ENCODE measurements at regions not wholly inside any gene's neighbourhood (a gene's known extent, or its start where the extent isn't known, plus 50 kb on each side); places are given as distances from the start of the nearest gene placed in this dataset.

GRCh38 chr1:119217309-119217828 is 76.9 kb upstream of the WARS2 start:
- no peak overlapping the region for H3K4me3 ChIP-seq (ENCODE audit: low read depth, low read length)
- no peak for DNase-seq (ENCODE audit: low read depth, low spot score)
- TF ChIP-seq, protein P1, sequence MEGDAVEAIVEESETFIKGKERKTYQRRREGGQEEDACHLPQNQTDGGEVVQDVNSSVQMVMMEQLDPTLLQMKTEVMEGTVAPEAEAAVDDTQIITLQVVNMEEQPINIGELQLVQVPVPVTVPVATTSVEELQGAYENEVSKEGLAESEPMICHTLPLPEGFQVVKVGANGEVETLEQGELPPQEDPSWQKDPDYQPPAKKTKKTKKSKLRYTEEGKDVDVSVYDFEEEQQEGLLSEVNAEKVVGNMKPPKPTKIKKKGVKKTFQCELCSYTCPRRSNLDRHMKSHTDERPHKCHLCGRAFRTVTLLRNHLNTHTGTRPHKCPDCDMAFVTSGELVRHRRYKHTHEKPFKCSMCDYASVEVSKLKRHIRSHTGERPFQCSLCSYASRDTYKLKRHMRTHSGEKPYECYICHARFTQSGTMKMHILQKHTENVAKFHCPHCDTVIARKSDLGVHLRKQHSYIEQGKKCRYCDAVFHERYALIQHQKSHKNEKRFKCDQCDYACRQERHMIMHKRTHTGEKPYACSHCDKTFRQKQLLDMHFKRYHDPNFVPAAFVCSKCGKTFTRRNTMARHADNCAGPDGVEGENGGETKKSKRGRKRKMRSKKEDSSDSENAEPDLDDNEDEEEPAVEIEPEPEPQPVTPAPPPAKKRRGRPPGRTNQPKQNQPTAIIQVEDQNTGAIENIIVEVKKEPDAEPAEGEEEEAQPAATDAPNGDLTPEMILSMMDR (IDR thresholded peaks at IDR 0.05; ENCODE audit: low read depth, low read length) = no peak
- in situ Hi-C loops (cut with HindIII; ENCODE audit: low sequenced_read_pairs) = no loop called here

GRCh38 chr1:119219711-119220110 is 79.3 kb upstream of the WARS2 start:
- TF ChIP-seq, protein P1 (IDR thresholded peaks at IDR 0.05; ENCODE audit: low read depth, low read length) = no peak
- no peak overlapping the region for H3K4me3 ChIP-seq (ENCODE audit: low read depth, low read length)
- in situ Hi-C loops (cut with HindIII; ENCODE audit: low sequenced_read_pairs) = no loop called here
- DNase-seq (ENCODE audit: low read depth, low spot score) = no peak

DNA sequence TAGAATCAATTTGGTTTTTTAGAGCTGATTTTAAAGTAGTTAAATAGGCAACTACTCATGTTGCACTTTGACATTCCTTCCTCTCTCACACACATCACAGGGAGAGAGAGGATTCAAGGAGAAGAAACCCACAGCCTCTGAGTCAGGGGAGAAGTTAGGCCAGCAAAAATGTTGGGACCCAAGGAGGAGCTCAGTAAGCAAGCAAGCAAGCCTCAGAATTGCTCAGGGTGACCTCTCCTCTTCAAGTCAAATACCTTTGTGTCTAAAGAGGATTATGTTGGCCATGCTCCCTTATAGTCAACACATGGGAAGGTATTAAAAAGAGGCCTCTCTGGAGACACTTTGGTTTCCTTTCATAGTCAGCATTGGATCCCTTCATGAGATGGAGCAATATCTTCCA is 80.5 kb upstream of the WARS2 start:
- in situ Hi-C loops (cut with HindIII; ENCODE audit: low sequenced_read_pairs) = no loop called here
- TF ChIP-seq, protein P1 (IDR thresholded peaks at IDR 0.05; ENCODE audit: low read depth, low read length) = no peak
- peak; percentile 48 for DNase-seq (ENCODE audit: low read depth, low spot score)
- no peak overlapping the region for H3K4me3 ChIP-seq (ENCODE audit: low read depth, low read length)

DNA sequence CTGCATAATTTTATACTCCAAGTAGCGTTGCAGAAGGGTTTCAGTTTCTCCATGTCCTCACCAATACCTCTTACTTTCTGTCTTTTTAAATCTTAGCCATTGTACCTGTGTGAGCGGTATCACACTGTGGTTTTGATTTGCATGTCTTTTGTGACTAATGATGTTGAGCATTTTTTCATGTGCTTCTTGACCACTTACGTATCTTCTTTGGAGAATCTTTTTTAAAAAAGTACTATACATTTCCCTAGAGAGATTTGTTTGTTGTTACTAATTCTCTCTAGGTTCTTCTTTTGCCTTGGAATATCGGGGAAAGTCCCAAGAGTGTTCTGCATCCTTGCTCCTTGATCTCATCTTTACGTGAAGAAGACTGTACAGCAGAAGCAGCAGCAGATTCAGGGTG is 81.8 kb upstream of the WARS2 start:
- H3K4me3 ChIP-seq (ENCODE audit: low read depth, low read length) = no peak overlapping the region
- in situ Hi-C loops (cut with HindIII; ENCODE audit: low sequenced_read_pairs) = no loop called here
- no peak for DNase-seq (ENCODE audit: low read depth, low spot score)
- TF ChIP-seq, protein P1 (IDR thresholded peaks at IDR 0.05; ENCODE audit: low read depth, low read length) = no peak

- in situ Hi-C loops (cut with HindIII; ENCODE audit: low sequenced_read_pairs) = no loop called here
- DNase-seq (ENCODE audit: low read depth, low spot score) = no peak
- TF ChIP-seq, protein P1 (IDR thresholded peaks at IDR 0.05; ENCODE audit: low read depth, low read length) = no peak
- H3K4me3 ChIP-seq (ENCODE audit: low read depth, low read length) = no peak overlapping the region
These were observed 84.8 kb upstream of the WARS2 start for GRCh38 chr1:119225265-119225664.

DNA sequence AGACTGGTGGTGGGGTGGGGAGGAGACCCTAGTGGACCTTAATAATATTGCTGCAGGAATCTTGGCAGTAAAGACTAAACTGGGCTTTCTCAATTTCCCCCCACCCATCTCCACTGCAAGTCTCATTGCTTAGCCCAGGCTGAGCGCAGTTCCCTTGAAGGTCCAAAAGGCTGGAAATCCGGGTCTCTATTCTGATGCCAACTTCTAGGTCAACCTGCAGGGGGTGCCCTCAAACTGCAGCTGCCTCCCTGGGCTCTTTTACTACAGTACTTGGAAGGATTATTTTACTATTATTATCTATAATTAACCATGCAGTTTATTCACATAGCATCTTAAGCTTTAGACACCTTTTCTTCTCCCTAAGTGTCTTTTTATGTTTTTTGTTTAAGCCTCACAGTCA is 85.4 kb upstream of the WARS2 start:
- in situ Hi-C loops (cut with HindIII; ENCODE audit: low sequenced_read_pairs) = no loop called here
- TF ChIP-seq, protein P1 (IDR thresholded peaks at IDR 0.05; ENCODE audit: low read depth, low read length) = no peak
- no peak overlapping the region for H3K4me3 ChIP-seq (ENCODE audit: low read depth, low read length)
- DNase-seq (ENCODE audit: low read depth, low spot score) = no peak

DNA sequence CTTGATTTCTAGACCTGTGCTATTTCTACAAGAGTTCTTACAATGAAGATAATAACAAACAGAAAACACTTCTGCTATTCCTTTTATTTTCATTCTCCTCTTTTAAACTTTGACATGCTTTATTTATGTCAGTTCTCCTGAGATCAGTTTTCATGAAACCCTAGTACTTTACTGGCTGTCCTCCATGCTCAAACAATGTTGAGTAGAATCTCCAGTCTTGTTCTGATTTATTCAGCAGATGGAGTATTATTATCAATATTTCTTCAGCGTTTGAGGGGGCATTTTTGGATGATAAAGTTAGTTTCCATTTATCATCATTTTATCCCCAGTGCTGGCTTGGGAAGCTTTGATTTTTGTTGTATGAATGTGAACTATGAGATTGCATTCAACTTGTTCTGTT is 85.9 kb upstream of the WARS2 start:
- TF ChIP-seq, protein P1 (IDR thresholded peaks at IDR 0.05; ENCODE audit: low read depth, low read length) = no peak
- H3K4me3 ChIP-seq (ENCODE audit: low read depth, low read length) = no peak overlapping the region
- in situ Hi-C loops (cut with HindIII; ENCODE audit: low sequenced_read_pairs) = no loop called here
- no peak for DNase-seq (ENCODE audit: low read depth, low spot score)

Data from astrocyte of the spinal cord (primary cell).